NCI-H1105 (cell line): ENCODE measurements at regions not wholly inside any gene's neighbourhood (a gene's known extent, or its start where the extent isn't known, plus 50 kb on each side); places are given as distances from the start of the nearest gene placed in this dataset.

Source experiments
- DNase-seq: peaks from one replicate; lab custom pipeline; 2025; lab: John Stamatoyannopoulos, UW

DNA sequence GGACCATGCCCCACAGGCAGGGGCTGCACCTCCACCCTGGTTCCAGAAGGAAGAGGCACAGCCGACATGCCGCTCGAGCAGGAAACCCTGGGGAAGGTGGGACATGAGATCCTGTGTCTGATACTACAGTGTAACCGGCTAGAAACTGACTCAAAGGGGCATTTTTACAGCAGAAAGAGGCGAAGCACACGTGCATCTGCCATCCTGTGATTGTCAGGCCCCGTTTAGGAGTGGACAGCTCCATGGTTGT, 62.7 kb downstream of the SIK1 start:
- no peak for DNase-seq

GRCh38 chr21:43363506-43364260, 63.2 kb downstream of the SIK1 start:
- DNase-seq, result no peak

DNA sequence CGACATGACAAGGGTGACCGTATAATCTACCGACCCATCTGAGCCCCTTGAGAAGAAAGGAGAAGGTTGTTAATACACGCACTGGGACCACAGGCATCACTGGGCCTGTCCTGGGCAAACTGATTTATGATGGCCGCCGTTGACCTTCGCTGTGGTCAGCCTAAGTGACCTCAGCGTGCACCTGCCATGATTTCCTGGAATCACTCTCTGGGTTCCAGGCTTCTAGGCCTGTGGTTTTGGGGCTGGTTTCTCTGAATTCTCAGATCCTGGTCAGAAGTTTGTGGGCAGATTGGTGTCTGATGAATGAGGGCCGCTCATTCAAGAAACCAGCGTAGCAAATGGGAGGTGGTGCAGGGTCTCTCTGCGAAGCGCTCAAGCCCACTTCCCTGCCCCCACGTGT, 64.0 kb downstream of the SIK1 start:
- no peak for DNase-seq

GRCh38 chr21:43362321-43362791, 64.6 kb downstream of the SIK1 start:
- DNase-seq, result no peak

DNA sequence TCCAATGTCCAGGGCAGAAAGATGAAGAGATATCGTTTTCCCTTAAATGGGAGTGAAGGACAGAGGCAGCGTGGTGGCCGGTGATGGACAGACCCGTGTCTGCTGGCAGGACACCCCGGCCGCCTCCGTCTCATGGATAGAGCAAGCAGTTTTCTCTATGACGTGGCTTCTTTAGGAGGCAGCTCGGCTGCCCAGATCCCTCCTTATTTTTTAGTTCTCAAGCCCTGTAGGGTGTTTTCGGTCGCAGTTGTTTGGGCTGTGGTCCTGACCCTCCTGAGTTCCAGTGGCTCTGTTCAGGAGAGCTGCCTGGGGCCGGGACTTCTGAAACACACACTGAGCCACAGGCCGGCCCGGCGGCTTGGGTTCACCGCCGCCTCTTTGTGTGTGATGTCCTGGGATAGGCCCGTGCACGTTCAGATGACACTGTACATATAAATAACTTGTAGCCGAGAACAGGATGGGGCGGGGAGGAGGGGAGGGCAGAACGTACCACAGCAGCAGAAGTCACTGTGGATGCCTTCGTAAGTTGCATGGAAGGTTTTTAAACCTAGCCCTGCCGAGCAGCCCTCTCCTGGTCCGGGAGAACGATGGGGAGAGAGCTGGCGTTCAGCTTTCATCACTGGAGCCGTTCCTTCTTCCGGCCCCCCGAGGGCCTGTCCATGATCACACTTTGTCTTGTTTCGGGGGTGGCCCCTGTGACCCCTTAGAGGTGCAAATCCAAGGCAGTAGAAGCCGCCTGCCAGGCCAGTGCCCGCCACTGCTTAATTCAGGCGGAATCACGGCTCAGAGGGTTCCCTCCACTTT, 65.2 kb downstream of the SIK1 start:
- no peak for DNase-seq

- no peak for DNase-seq
Observed at GRCh38 chr21:43361127-43361492, 65.8 kb downstream of the SIK1 start.

DNA sequence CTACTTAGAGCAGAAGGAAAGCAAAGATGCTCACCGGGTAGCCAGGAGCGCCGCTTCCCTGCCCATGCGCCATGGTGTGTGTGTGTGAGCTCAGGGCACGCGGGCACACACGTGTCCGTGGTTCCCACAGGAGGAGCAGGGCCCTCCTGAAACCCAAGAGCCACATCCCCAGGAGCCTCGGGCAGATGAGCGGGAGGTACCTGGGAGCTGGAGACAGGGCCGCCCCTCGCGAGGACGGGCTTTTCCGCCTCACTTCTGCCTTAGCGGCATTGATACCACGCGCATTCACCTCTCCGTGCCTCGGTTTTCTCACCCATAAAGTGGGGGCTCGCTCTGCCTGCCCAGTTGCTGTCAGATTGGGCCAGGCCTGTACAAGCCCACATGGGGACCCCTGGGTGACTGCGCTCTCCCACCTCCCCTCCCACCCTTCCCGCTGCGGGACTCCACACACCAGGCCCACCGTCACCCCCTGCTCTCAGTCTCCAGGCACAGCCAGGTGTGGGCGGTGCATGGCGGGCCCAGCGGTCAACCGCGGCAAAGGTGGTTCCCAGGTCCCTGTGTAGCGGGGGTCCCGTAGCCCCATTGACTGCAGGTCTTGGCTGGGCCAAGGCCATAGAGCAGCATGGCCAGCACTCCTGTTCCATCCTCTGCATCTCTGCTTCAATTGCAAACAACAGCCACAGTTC, 66.3 kb downstream of the SIK1 start:
- DNase-seq, result no peak

GRCh38 chr21:43358940-43359822, 67.8 kb downstream of the SIK1 start:
- no peak for DNase-seq

GRCh38 chr21:43357715-43358430, 69.1 kb downstream of the SIK1 start:
- DNase-seq, result no peak

DNA sequence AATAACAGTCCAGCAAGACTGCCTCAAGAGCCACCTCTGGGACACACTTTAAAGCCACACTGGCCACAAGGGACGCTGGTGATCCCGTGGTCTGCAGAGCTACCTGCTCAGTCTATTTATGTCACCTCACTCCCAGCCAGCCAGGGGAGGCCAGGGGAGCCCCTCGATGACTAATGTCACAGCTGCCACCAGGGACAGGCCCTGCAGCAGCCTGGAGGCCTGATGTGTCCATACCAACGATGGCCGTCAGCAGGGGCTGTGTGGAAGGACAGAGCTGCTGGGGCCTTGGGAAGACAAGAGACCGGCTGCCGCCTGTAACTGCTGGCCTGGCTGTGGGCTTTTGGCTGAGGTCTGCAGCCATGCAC, 71.0 kb downstream of the SIK1 start:
- no peak for DNase-seq

DNA sequence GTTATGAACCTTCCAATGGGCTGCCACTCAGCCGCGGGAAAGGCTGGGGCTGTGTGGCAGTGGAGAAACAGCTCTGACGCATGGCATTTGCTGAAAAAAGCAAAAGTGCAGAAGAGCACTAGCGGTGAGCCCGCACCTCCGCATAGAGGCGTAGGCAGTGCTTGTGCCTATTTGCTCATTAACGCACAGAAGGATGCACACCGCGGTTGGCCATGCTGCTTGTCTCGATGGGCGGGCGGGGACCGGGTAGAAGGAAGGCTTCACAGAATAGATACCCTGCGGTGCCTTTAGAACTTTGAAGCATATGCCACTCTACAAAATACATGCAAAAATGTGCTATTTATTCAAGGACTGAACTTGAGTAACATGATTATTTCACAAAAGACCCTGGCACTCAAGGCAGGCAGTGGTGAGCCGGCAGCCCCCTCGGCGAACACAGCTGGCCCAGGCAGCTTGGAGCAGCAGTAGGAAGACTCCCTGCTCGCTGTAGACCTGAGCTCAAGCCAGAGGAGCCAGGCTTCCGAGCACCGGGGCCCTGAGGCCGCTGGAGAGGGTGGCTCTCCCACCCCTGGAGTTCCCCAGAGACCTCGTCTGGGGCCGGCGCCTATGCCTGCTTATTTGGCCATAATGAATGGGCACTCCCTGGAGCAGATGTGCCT, 71.5 kb downstream of the SIK1 start:
- DNase-seq, result no peak

DNA sequence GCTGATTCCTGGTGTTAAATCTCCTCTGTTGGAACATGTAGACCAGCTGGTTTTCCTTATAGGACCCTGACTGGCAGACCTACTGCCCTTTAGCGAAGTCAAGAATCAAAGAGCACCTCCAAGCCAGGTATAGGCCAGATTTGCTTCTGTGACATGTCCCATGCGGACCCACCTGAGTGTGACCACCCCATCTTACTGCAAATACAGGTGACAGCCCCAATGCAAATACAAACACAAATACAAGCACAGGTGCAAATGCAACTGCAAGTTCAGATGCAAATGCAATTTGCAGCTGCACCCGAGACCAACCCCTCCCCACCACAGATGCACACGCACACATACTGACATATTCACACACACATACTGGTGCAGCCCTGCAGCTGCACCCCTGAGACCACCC, 72.3 kb downstream of the SIK1 start:
- DNase-seq, result no peak

DNA sequence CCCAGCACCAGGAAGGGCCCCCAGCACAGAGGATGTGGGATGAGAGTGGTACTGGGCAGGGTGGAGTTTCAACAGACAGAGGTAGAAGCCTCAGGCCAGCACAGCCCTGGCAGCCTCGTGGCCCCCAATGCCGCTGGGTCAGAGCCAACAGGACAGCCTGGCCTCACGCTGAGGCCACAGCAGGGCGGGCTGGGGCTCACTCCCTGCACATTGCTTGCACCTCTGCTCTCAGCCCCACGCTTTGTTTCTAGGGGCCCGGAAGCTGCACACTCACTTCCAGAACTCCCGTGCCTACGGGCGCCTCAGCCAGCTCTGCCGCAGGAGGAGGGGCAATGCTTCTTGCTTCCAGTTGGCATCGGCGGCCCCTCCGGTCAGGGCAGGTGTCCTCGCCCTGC, 72.9 kb downstream of the SIK1 start:
- no peak for DNase-seq

DNA sequence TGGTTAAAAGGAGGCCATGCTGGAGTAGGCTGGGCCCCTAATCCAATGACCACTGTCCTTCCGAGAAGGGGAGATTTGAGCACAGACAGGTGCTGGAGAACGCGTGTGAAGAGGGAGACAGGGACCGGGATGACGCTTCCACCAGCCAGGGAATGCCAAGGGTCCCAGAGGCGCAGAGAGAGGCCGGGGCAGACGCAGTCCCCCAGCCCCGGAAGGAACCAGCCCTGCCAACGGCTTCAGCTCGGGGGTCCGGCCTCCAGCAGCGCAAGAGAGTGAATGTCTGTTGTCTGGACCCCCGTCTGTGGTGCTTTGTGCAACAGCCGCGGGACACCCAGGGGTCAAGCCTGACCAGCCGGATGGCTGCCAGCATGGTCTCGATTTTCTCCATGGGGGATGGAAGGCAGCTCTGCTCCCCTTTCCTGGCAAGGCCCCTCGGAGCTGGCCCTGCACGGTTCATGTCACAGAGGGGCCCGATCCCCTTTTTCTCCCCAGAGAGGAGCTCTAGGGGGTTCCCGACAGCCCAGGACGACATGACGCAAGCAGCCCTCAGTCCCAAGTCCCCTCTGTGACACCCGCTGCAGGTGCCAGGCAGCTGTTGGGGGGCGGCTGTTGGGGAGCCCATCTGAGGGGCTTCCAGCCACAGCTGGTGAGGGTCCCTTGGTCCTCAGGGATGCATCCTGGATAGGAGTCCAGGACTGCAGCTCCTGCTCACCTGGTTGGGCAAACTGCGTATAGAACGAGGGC, 73.5 kb downstream of the SIK1 start:
- no peak for DNase-seq

DNA sequence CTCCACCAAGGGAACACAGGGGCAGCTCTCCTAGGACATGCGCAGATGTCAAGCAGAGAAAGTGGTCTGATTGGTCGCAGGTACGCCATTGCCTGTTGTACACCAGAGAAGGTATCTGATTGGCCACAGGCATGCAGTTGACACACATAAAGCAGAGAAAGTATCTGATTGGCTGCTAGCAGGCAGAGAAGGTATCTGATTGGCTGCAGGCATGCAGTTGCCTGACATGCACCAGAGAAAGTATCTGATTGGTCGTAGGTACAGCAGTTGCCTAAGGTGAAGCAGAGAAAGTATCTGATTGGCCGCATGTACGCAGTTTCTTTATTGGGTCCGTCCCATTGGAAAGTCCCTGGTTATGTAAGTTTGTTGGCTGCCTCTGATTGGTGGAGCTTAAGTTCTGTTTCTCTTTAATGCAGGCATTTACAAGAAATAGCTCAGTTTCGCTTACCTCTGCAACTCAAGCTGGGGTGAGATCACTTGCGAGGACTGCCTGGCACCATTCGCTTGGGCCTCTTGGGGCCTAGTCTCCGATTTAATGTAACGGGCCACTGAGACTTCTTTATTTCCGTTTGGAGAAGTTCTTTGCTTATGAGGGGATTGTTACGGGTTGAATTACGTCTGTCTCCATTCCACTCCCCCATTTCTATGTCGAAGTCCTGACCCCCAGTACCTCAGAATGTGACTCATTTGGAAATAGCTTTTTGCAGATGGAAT, 74.2 kb downstream of the SIK1 start:
- no peak for DNase-seq

- no peak for DNase-seq
Observed at GRCh38 chr21:43352154-43352537, 74.8 kb downstream of the SIK1 start.

DNA sequence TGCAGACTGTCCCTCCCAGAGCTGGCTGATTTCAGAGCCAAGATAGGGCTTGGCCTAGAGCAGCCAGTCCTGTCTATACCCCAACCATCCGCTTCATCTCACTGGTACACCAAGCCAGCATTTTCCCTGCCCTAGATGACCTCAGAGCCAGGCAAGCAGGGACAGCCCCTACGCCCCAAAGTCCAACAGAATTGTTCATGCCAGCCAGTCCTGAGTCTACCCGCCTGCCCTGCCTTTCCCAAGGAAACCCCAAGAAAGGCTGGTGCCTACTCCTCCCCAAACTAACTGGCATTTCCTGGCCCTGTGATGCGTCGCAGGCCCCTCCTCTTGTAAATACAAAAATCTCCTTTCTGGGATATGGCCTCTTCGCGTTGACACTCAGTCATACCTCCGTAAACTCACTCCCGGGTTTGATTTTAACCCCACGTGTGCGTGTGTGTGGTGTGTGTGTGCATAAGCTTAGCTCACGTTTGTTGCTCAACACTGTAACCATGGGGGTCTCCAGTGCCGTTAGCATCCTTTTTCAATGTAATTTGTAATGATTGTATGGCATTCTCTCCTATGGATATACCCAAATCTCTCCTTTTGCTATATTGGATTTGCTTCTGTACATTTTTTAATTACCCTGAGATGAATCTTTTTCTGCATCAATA, 75.3 kb downstream of the SIK1 start:
- DNase-seq, result no peak

DNA sequence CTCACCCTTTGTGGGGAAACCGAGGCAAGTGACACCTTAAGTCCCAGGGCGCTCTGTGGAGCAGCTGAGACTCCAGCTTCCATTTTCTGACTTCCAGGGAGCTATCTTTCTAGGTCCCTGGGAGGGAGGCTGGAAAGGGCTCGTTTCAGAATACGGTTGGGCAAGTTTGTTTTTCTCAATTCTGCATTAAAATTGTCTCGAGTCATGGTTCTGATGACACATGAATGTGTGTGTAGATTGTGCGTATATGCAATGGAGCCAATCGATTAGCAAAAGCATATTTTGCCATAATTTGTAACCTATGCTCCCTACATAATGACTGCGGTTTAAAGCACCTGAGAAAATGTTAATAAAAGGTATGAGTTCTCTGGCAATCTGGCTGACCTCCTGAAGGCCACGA, 77.3 kb downstream of the SIK1 start:
- DNase-seq, result no peak

DNA sequence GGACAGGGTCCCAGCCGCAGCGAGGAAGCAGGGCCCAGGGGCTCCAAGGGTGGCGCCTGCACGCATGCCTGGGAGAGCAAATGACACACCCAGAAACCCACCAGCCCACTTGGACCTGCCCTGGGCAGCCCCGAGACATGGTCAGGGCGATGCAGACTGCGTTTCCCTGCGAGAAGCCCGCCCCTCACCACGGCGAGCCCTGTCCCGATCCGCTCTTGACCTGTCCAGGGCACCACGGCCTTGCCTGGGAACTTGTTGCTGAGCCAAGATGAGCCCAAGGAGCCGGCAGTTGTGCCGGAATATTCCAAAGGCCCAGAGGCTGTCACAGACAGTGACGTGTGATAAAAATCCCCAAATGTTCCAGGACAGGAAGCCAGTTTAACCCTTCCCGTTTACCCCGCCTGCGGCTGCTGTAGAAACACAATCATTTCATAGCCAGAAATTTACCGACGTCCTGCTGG, 78.1 kb downstream of the SIK1 start:
- DNase-seq, result no peak
